Liver (tissue), 2 donors: ENCODE measurements at regions not wholly inside any gene's neighbourhood (a gene's known extent, or its start where the extent isn't known, plus 50 kb on each side); places are given as distances from the start of the nearest gene placed in this dataset.

Source experiments
- TF ChIP-seq, protein P1 (sequence below): fragments of 150-350 bp; IDR thresholded peaks from 2 replicates; pipeline ENCODE4 v1.5.1; 2017; ENCODE audit warnings: improper control_type of control experiment, low read depth, low read length; ENCODE audit not compliant: missing input control
- TF ChIP-seq, protein P2 (sequence below): IDR thresholded peaks from 2 replicates; pipeline ENCODE4 v1.6.1; 2016; ENCODE audit warnings: antibody characterized with exemption, mild to moderate bottlenecking
- donor health status: healthy.

DNA sequence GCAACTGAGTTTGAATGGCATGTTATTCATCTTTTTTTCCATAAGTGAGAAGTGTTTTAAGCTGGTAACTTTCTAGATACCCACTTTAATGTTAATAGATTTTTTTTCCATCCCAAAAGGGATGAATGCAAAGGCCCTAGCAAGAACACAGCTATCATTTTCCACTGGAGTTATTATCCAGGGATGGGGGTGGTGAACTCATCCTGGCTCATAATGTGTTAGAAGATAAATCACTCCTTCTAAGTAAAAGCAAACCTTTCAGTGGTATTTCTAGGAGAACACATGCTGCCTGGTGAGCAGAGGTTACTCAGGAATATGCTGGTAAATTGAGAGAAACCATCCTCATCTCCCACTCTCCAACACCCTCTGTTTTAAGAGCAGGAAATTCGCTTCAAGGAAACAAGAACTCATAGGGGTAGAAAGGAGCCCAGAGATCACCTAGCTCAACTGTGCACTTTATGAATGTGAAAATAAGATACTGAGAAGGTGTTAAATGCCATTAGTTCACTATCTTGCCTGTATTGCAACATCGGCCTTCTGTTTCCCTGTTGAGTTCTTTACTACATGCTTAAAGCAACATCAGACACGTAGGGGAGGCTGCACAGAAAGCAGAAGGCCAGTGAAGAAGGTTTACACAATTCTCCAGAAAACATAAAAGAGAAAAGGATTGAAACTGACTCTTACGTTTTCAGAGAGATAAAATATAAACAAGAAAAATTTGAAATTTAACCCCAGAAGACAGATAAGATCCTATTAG lies 264.0 kb upstream of the PRKCQ start:
- TF ChIP-seq, protein P1, sequence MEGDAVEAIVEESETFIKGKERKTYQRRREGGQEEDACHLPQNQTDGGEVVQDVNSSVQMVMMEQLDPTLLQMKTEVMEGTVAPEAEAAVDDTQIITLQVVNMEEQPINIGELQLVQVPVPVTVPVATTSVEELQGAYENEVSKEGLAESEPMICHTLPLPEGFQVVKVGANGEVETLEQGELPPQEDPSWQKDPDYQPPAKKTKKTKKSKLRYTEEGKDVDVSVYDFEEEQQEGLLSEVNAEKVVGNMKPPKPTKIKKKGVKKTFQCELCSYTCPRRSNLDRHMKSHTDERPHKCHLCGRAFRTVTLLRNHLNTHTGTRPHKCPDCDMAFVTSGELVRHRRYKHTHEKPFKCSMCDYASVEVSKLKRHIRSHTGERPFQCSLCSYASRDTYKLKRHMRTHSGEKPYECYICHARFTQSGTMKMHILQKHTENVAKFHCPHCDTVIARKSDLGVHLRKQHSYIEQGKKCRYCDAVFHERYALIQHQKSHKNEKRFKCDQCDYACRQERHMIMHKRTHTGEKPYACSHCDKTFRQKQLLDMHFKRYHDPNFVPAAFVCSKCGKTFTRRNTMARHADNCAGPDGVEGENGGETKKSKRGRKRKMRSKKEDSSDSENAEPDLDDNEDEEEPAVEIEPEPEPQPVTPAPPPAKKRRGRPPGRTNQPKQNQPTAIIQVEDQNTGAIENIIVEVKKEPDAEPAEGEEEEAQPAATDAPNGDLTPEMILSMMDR, result no peak
- TF ChIP-seq, protein P2, sequence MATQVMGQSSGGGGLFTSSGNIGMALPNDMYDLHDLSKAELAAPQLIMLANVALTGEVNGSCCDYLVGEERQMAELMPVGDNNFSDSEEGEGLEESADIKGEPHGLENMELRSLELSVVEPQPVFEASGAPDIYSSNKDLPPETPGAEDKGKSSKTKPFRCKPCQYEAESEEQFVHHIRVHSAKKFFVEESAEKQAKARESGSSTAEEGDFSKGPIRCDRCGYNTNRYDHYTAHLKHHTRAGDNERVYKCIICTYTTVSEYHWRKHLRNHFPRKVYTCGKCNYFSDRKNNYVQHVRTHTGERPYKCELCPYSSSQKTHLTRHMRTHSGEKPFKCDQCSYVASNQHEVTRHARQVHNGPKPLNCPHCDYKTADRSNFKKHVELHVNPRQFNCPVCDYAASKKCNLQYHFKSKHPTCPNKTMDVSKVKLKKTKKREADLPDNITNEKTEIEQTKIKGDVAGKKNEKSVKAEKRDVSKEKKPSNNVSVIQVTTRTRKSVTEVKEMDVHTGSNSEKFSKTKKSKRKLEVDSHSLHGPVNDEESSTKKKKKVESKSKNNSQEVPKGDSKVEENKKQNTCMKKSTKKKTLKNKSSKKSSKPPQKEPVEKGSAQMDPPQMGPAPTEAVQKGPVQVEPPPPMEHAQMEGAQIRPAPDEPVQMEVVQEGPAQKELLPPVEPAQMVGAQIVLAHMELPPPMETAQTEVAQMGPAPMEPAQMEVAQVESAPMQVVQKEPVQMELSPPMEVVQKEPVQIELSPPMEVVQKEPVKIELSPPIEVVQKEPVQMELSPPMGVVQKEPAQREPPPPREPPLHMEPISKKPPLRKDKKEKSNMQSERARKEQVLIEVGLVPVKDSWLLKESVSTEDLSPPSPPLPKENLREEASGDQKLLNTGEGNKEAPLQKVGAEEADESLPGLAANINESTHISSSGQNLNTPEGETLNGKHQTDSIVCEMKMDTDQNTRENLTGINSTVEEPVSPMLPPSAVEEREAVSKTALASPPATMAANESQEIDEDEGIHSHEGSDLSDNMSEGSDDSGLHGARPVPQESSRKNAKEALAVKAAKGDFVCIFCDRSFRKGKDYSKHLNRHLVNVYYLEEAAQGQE, result no peak
